Mucosa of rectum (tissue), 2 donors: ENCODE measurements at regions not wholly inside any gene's neighbourhood (a gene's known extent, or its start where the extent isn't known, plus 50 kb on each side); places are given as distances from the start of the nearest gene placed in this dataset.

Source experiments
- H3K27ac ChIP-seq, 2 donors: one replicate each; pipeline ENCODE4 v1.7.0; 2013; ENCODE audit warnings: inconsistent platforms in 2 of 2, low read depth in 2 of 2, low read length in 2 of 2
- H3K27me3 ChIP-seq, 2 donors: one replicate each; pipeline ENCODE4 v1.7.0; 2013; ENCODE audit warnings: low read length in 2 of 2; ENCODE audit not compliant: control insufficient read depth in 2 of 2, insufficient read depth in 2 of 2
- H3K36me3 ChIP-seq, 2 donors: one replicate each; pipeline ENCODE4 v1.7.0; 2013; ENCODE audit warnings: low read length in 2 of 2; ENCODE audit not compliant: control insufficient read depth in 2 of 2, insufficient read depth in 2 of 2
- H3K4me1 ChIP-seq, 2 donors: one replicate each; pipeline ENCODE4 v1.7.0; 2013; ENCODE audit warnings: low read length in 2 of 2, mild to moderate bottlenecking in 1 of 2; ENCODE audit not compliant: control insufficient read depth in 2 of 2, insufficient read depth in 2 of 2
- H3K4me3 ChIP-seq, 2 donors: one replicate each; pipeline ENCODE4 v1.7.0; 2013; ENCODE audit warnings: low read length in 2 of 2
- H3K9ac ChIP-seq, 2 donors: one replicate each; pipeline ENCODE4 v1.7.0; 2013; ENCODE audit warnings: low read length in 2 of 2, low read depth in 1 of 2, mild to moderate bottlenecking in 1 of 2
- H3K9me3 ChIP-seq, 2 donors: one replicate each; pipeline ENCODE4 v1.7.0; 2013; ENCODE audit warnings: low read length in 2 of 2; ENCODE audit not compliant: control insufficient read depth in 2 of 2
- donor health status: healthy.
- donor health status: Normal muscosa, but diverticular disease.

DNA sequence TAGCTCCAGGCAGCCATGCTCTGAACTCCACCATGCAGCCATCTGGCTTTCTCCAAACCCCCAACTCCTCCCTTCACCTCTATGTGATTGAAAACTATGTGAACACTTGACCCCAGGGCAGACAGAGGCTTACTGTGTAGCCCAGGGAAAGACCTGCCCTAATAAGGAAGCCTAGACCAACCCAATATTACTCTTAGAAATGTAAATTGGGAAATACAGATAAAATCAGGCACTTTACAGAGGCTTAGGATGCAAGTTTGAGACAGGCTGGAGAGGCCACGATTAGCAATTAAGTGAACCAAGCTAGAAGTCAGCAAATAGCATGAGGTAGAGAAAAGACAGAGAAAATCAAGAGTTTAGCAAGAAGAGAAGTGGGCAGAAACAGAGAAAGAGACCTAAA lies 141.7 kb upstream of the ABCA1 start:
- Histone ChIP-seq H3K27ac (no peak overlapping the region), H3K9ac (no peak overlapping the region), H3K4me1 (peaks cover 6 to 10% of the 10 kb centered on the region in 2 donors), H3K4me3 (no peak overlapping the region), H3K27me3 (no peaks in the 10 kb centered on the region), H3K9me3 (peaks cover 0 to 3% of the 10 kb centered on the region in 2 donors), H3K36me3 (no peaks in the 10 kb centered on the region)

DNA sequence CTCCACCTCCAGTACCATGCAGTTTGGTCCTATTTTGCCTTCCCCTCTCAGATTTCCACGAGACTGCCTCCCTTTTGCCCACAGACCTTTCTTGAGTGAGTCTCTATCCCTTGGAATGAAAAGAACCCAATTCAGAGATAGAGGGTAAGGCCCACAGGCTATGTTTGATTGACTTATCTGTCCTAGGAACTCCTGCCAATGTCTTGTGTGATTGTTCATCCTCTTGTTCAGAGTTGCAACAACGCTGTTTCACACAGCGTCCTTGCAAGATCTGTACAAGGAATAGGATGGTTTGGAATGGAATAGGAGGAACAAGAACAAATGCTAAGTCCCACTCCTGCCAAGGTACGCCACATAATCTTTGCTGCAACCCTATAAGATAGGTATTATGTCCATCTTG lies 142.2 kb upstream of the ABCA1 start:
- Histone ChIP-seq H3K4me1 (peaks cover 1 to 5% of the 10 kb centered on the region in 2 donors), H3K9me3 (peaks cover 0 to 3% of the 10 kb centered on the region in 2 donors), H3K27ac (no peak overlapping the region), H3K4me3 (no peak overlapping the region), H3K36me3 (no peaks in the 10 kb centered on the region), H3K27me3 (no peaks in the 10 kb centered on the region), H3K9ac (no peak overlapping the region)

DNA sequence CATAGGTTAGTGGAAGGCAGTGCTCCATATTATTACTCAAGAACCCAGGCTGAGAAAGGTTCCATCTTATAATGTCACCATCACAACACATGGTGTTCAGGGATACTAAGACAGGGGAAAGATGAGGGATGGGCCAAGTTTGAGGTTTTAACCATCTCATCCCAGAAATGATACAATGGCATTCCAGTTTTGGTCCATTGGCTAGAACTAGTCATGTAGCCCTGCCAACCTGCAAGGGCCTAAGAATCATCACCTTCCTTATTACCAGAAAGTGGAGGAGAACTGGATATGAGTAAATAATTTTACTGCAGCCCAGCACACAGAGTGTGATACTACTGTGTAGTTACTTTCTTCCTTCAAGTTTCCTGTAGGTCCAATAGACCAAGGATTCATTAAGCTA lies 144.5 kb upstream of the ABCA1 start:
- Histone ChIP-seq H3K27me3 (no peaks in the 10 kb centered on the region), H3K27ac (no peak overlapping the region), H3K36me3 (no peaks in the 10 kb centered on the region), H3K4me3 (no peak overlapping the region), H3K9me3 (peaks cover 0 to 3% of the 10 kb centered on the region in 2 donors), H3K9ac (no peak overlapping the region), H3K4me1 (peaks cover 0 to 5% of the 10 kb centered on the region in 2 donors)

- H3K27ac ChIP-seq: no peak overlapping the region
- no peaks in the 10 kb centered on the region for H3K9me3 ChIP-seq
- no peak overlapping the region for H3K9ac ChIP-seq
- H3K27me3 ChIP-seq: no peaks in the 10 kb centered on the region
- H3K4me1 ChIP-seq: peaks cover 0 to 5% of the 10 kb centered on the region in 2 donors
- no peak overlapping the region for H3K4me3 ChIP-seq
- H3K36me3 ChIP-seq: no peaks in the 10 kb centered on the region
Observed at GRCh38 chr9:105073147-105073546, 145.2 kb upstream of the ABCA1 start.

- no peak overlapping the region for H3K27ac ChIP-seq
- no peak overlapping the region for H3K9ac ChIP-seq
- peaks cover 0 to 5% of the 10 kb centered on the region in 2 donors for H3K4me1 ChIP-seq
- no peaks in the 10 kb centered on the region for H3K27me3 ChIP-seq
- no peaks in the 10 kb centered on the region for H3K9me3 ChIP-seq
- no peak overlapping the region for H3K4me3 ChIP-seq
- H3K36me3 ChIP-seq: no peaks in the 10 kb centered on the region
Observed at GRCh38 chr9:105074491-105074890, 146.5 kb upstream of the ABCA1 start.

- Histone ChIP-seq H3K9me3 (no peaks in the 10 kb centered on the region), H3K36me3 (no peaks in the 10 kb centered on the region), H3K9ac (no peak overlapping the region), H3K27ac (no peak overlapping the region), H3K27me3 (no peaks in the 10 kb centered on the region), H3K4me3 (no peak overlapping the region), H3K4me1 (peaks cover 0 to 5% of the 10 kb centered on the region in 2 donors)
Observed at GRCh38 chr9:105076729-105077128, 148.8 kb upstream of the ABCA1 start.

DNA sequence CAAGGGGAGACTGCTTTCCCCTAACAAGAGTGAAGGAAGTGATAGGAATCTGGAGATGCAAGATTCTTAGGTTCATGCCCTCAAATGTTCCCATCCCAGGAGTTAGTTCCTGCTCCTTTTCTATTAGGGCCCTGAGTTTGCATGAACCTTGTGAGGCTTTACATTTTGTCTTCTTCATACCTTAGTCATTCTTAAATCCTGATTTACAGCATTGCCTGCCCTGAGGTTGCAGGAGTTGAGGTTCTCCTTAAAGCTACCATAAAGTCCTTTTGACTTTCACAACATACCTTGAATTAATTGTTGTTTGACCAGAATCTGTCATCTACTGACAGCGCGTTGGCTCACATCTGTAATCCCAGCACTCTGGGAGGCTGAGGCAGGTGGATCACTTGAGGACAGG lies 151.5 kb upstream of the ABCA1 start:
- H3K27ac ChIP-seq: no peak overlapping the region
- peaks cover 0 to 5% of the 10 kb centered on the region in 2 donors for H3K4me1 ChIP-seq

GRCh38 chr9:105082843-105083242 lies 154.9 kb upstream of the ABCA1 start:
- no peaks in the 10 kb centered on the region for H3K27me3 ChIP-seq
- H3K27ac ChIP-seq: no peak overlapping the region
- no peak overlapping the region for H3K4me3 ChIP-seq
- no peaks in the 10 kb centered on the region for H3K4me1 ChIP-seq
- H3K9me3 ChIP-seq: no peaks in the 10 kb centered on the region
- H3K36me3 ChIP-seq: no peaks in the 10 kb centered on the region
- no peak overlapping the region for H3K9ac ChIP-seq

More for the DNA sequence above, 151.5 kb upstream of the ABCA1 start:
- Histone ChIP-seq H3K9ac (no peak overlapping the region), H3K4me3 (no peak overlapping the region), H3K36me3 (no peaks in the 10 kb centered on the region), H3K9me3 (no peaks in the 10 kb centered on the region), H3K27me3 (no peaks in the 10 kb centered on the region)

GRCh38 chr9:105083256-105083655 lies 155.3 kb upstream of the ABCA1 start:
- H3K27ac ChIP-seq: no peak overlapping the region
- no peaks in the 10 kb centered on the region for H3K9me3 ChIP-seq
- H3K4me3 ChIP-seq: no peak overlapping the region
- no peaks in the 10 kb centered on the region for H3K27me3 ChIP-seq
- H3K4me1 ChIP-seq: no peaks in the 10 kb centered on the region
- no peaks in the 10 kb centered on the region for H3K36me3 ChIP-seq
- no peak overlapping the region for H3K9ac ChIP-seq

GRCh38 chr9:105087910-105088898 lies 156.2 kb upstream of the SLC44A1 start:
- H3K27ac ChIP-seq: no peak overlapping the region
- H3K9me3 ChIP-seq: no peaks in the 10 kb centered on the region
- H3K9ac ChIP-seq: no peak overlapping the region
- no peaks in the 10 kb centered on the region for H3K36me3 ChIP-seq
- no peaks in the 10 kb centered on the region for H3K4me1 ChIP-seq
- H3K4me3 ChIP-seq: no peak overlapping the region
- H3K27me3 ChIP-seq: no peaks in the 10 kb centered on the region
